IMR-90 (cell line): ENCODE measurements at regions not wholly inside any gene's neighbourhood (a gene's known extent, or its start where the extent isn't known, plus 50 kb on each side); places are given as distances from the start of the nearest gene placed in this dataset.

Experiments
- ATAC-seq: fragments of 200-7000 bp; cut with Tn5 transposase; 2 replicates; pipeline ENCODE4 v1.9.1; 2020; ENCODE audit warnings: low read depth, mild to moderate bottlenecking, moderate library complexity
- BruUV-seq: library from RNA; stranded (reverse); fragments of 400-500 nt; replicated peaks from 2 replicates; lab custom pipeline; 2021; lab: Mats Ljungman, UMichigan
- CTCF ChIA-PET: fragments of 300-600 bp; formaldehyde crosslinking; extraction: SDS; loops from one replicate; lab custom pipeline; 2021; ENCODE audit warnings: antibody characterized with exemption; lab: Yijun Ruan, JAX
- POLR2A ChIA-PET: fragments of 300-600 bp; sonication (Branson Sonifier 250); formaldehyde crosslinking; loops from one replicate; lab custom pipeline; 2022; ENCODE audit warnings: antibody characterized with exemption; ENCODE audit not compliant: unreplicated experiment; lab: Charles Lee
- DNase-seq: peaks from one replicate; pipeline ENCODE4 v3.0.0; 2013
- H2AFZ ChIP-seq: replicated peaks from 2 replicates; pipeline ENCODE3; 2013; ENCODE audit warnings: low read length, mild to moderate bottlenecking; ENCODE audit not compliant: poor library complexity
- H2AK5ac ChIP-seq: 2 replicates; pipeline ENCODE4 v1.6.1; 2013; ENCODE audit warnings: low read depth, low read length, inconsistent platforms
- H2AK9ac ChIP-seq: replicated peaks from 2 replicates; pipeline ENCODE3; 2013; ENCODE audit warnings: mild to moderate bottlenecking, low read depth, low read length, moderate library complexity; ENCODE audit not compliant: poor library complexity
- H2BK120ac ChIP-seq: 2 replicates; pipeline ENCODE4 v1.6.1; 2013; ENCODE audit warnings: low read depth, low read length, inconsistent platforms
- H2BK15ac ChIP-seq: 3 replicates; pipeline ENCODE4 v1.6.1; 2013; ENCODE audit warnings: low read depth, low read length, inconsistent platforms
- H2BK20ac ChIP-seq: 2 replicates; pipeline ENCODE4 v1.6.1; 2013; ENCODE audit warnings: low read depth, mild to moderate bottlenecking, inconsistent platforms, low read length, moderate library complexity
- H2BK5ac ChIP-seq: 2 replicates; pipeline ENCODE4 v1.6.1; 2013; ENCODE audit warnings: mild to moderate bottlenecking, low read depth, low read length, inconsistent platforms; ENCODE audit not compliant: poor library complexity, severe bottlenecking
- H3K14ac ChIP-seq: replicated peaks from 2 replicates; pipeline ENCODE4 v1.6.1; 2013; ENCODE audit warnings: low read depth, low read length, inconsistent platforms
- H3K18ac ChIP-seq: 2 replicates; pipeline ENCODE4 v1.6.1; 2013; ENCODE audit warnings: low read depth, low read length, control low read depth
- H3K23ac ChIP-seq: 2 replicates; pipeline ENCODE4 v1.6.1; 2013; ENCODE audit warnings: low read depth, low read length, inconsistent platforms
- H3K27ac ChIP-seq: 2 replicates; pipeline ENCODE4 v1.5.1; 2013; ENCODE audit warnings: mild to moderate bottlenecking, control low read depth, low read length; ENCODE audit not compliant: insufficient read depth
- H3K27me3 ChIP-seq: 2 replicates; pipeline ENCODE4 v1.6.1; 2013; ENCODE audit warnings: low read length; ENCODE audit not compliant: control insufficient read depth, insufficient read depth
- H3K36me3 ChIP-seq: 2 replicates; pipeline ENCODE4 v1.6.1; 2013; ENCODE audit warnings: low read length, mixed read lengths; ENCODE audit not compliant: control insufficient read depth, insufficient read depth
- H3K4ac ChIP-seq: 2 replicates; pipeline ENCODE4 v1.6.1; 2013; ENCODE audit warnings: low read depth, low read length, inconsistent platforms
- H3K4me1 ChIP-seq: 2 replicates; pipeline ENCODE4 v1.6.1; 2013; ENCODE audit warnings: low read length, mixed read lengths; ENCODE audit not compliant: control insufficient read depth, insufficient read depth
- H3K4me2 ChIP-seq: 2 replicates; pipeline ENCODE4 v1.6.1; 2013; ENCODE audit warnings: low read depth, mild to moderate bottlenecking, control low read depth, low read length, moderate library complexity
- H3K4me3 ChIP-seq: 2 replicates; pipeline ENCODE4 v1.5.1; 2013; ENCODE audit warnings: low read depth, mild to moderate bottlenecking, control low read depth, low read length, moderate library complexity; ENCODE audit not compliant: insufficient read depth
- H3K56ac ChIP-seq: 2 replicates; pipeline ENCODE4 v1.6.1; 2013; ENCODE audit warnings: low read length, inconsistent platforms; ENCODE audit not compliant: insufficient read depth; ENCODE audit errors: extremely low read depth
- H3K79me1 ChIP-seq, 2 experiments: 2 replicates each; pipeline ENCODE4 v1.6.1; 2013; ENCODE audit warnings: low read length in 2 of 2, inconsistent platforms in 1 of 2, low read depth in 1 of 2
- H3K9ac ChIP-seq: 2 replicates; pipeline ENCODE4 v1.6.1; 2013; ENCODE audit warnings: low read depth, low read length, control low read depth
- H3K9me1 ChIP-seq: 2 replicates; pipeline ENCODE4 v1.6.1; 2013; ENCODE audit warnings: low read length, inconsistent platforms; ENCODE audit not compliant: insufficient read depth
- H3K9me3 ChIP-seq: 2 replicates; pipeline ENCODE4 v1.6.1; 2013; ENCODE audit warnings: low read length; ENCODE audit not compliant: control insufficient read depth, insufficient read depth
- H4K20me1 ChIP-seq: 2 replicates; pipeline ENCODE4 v1.6.1; 2013; ENCODE audit warnings: low read length, inconsistent platforms; ENCODE audit not compliant: insufficient read depth
- H4K5ac ChIP-seq: 2 replicates; pipeline ENCODE4 v1.6.1; 2013; ENCODE audit warnings: mild to moderate bottlenecking, low read depth, low read length, control low read depth
- H4K8ac ChIP-seq, 2 experiments: 2 replicates each; pipeline ENCODE4 v1.6.1; 2013; ENCODE audit warnings: low read depth in 2 of 2, low read length in 2 of 2, control low read depth in 1 of 2, inconsistent platforms in 1 of 2
- H4K91ac ChIP-seq: 2 replicates; pipeline ENCODE4 v1.6.1; 2013; ENCODE audit warnings: low read depth, low read length, inconsistent platforms; ENCODE audit not compliant: insufficient read depth
- BHLHE40 ChIP-seq: fragments of 150-350 bp; IDR thresholded peaks from 2 replicates; pipeline ENCODE4 v1.6.1; 2016; ENCODE audit warnings: mild to moderate bottlenecking, low read depth, low read length
- CEBPB ChIP-seq: IDR thresholded peaks from 2 replicates; pipeline ENCODE4 v1.6.1; 2012; ENCODE audit warnings: low read depth, low read length, improper control_type of control experiment
- CHD1 ChIP-seq: IDR thresholded peaks from 2 replicates; pipeline ENCODE4 v1.6.1; 2012; ENCODE audit warnings: low read depth, low read length, improper control_type of control experiment
- FOS ChIP-seq: fragments of 150-350 bp; IDR thresholded peaks from 2 replicates; pipeline ENCODE4 v1.6.1; 2016; ENCODE audit warnings: low read depth, low read length
- MAFK ChIP-seq: IDR thresholded peaks from 2 replicates; pipeline ENCODE4 v1.6.1; 2012; ENCODE audit warnings: low read depth, low read length, improper control_type of control experiment
- MAZ ChIP-seq: IDR thresholded peaks from 2 replicates; pipeline ENCODE4 v1.6.1; 2012; ENCODE audit warnings: low read depth, mild to moderate bottlenecking, low read length, improper control_type of control experiment, moderate library complexity, borderline replicate concordance
- MXI1 ChIP-seq: IDR thresholded peaks from 2 replicates; pipeline ENCODE4 v1.6.1; 2012; ENCODE audit warnings: low read depth, mild to moderate bottlenecking, low read length, moderate library complexity, borderline replicate concordance
- NFE2L2 ChIP-seq: fragments of 150-350 bp; IDR thresholded peaks from 2 replicates; pipeline ENCODE4 v1.6.1; 2016; ENCODE audit warnings: low read depth, mild to moderate bottlenecking, low read length
- POLR2A ChIP-seq: IDR thresholded peaks from 2 replicates; pipeline ENCODE4 v1.6.1; 2012; ENCODE audit warnings: mild to moderate bottlenecking, low read depth, low read length
- RAD21 ChIP-seq: IDR thresholded peaks from 2 replicates; pipeline ENCODE4 v1.6.1; 2012; ENCODE audit warnings: low read length, improper control_type of control experiment
- RCOR1 ChIP-seq: IDR thresholded peaks from 2 replicates; pipeline ENCODE4 v1.6.1; 2012; ENCODE audit warnings: mild to moderate bottlenecking, low read length, improper control_type of control experiment; ENCODE audit not compliant: insufficient replicate concordance
- SMC3 ChIP-seq: fragments of 150-350 bp; IDR thresholded peaks from 2 replicates; pipeline ENCODE4 v1.6.1; 2016; ENCODE audit warnings: low read depth, mild to moderate bottlenecking, antibody characterized with exemption, low read length, moderate library complexity
- WGBS, 2 experiments: methylation state at CpG; one replicate each; pipeline versions ENCODE4 v1.1.5 to v1.1.7; 2013; ENCODE audit warnings: missing lambda C conversion rate in 2 of 2; ENCODE audit not compliant: insufficient read length in 1 of 2; ENCODE audit errors: extremely low coverage in 2 of 2; 5-methylcytosine and 5-hydroxymethylcytosine counted together
- dilution Hi-C: fragments of 300-500 bp; cut with HindIII; formaldehyde crosslinking; loops from one replicate; pipeline ENCODE4 v1.14.3; 2018; ENCODE audit warnings: low sequenced_read_pairs; ENCODE audit not compliant: unreplicated experiment
- in situ Hi-C: fragments of 300-500 bp; cut with MboI; formaldehyde crosslinking; loops from 3 replicates; pipeline ENCODE4 v1.14.3; 2019; ENCODE audit warnings: low sequenced_read_pairs, inconsistent platforms, mixed read lengths
- intact Hi-C: fragments of 100-400 bp; cut with micrococcal nuclease; formaldehyde crosslinking; loops from 2 replicates; pipeline ENCODE4 v1.10.0; 2022
- TF ChIP-seq, protein P1 (sequence below): conservative IDR thresholded peaks from 2 replicates; pipeline ENCODE4 v1.5.1; 2012; ENCODE audit warnings: mild to moderate bottlenecking, low read depth, low read length, improper control_type of control experiment
- TF ChIP-seq, protein P2 (sequence below): fragments of 150-350 bp; IDR thresholded peaks from 2 replicates; pipeline ENCODE4 v1.6.1; 2017; ENCODE audit warnings: mild to moderate bottlenecking, antibody characterized with exemption, low read length, low read depth

DNA sequence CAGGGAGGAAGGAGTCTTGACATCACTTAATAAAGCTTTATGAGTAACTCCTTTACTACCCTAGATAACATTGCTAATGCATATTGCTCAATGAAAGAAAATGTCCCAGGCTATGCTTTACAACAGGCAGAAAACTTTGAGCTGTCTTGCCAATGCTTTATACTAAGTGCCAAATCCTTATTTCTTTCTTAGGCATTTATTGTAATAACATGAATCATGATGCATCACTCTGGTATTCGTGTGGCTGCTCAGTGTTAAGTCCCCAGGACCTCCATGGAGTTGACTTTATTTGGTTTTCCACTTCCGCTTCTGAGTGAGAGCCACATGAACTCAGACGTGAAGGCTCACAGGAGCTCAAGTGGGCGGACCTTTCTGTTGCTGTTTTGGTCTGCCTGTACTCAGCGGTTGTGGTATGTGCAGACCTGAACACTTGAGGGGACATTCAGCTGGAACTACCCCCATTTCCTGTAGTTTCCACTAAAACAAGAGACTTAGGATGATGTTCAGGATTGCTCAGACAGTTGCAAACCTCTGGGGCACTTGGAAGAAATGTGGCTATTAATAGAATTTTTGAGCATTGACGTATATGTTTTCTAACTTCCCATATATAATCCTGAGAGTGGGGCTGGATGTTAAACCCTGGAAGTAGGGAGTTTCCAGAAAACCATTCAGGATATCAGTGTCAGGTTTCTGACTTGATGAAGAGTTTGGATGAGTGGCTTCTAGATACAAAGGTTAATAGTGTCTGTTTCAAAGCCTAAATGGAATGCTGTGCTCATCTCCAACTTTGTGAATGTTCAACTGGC is 258.6 kb downstream of the MSRB3 start:
- in situ Hi-C loops = no loop called here
- peaks cover 25% of the 10 kb centered on the region for H3K9me1 ChIP-seq
- peak overlapping the region; percentile 96 for H3K4ac ChIP-seq
- peak overlapping the region; percentile 99 for H2AK5ac ChIP-seq
- H3K4me1 ChIP-seq = peaks cover 39% of the 10 kb centered on the region
- H2BK20ac ChIP-seq = peak overlapping the region; percentile 99
- no peaks in the 10 kb centered on the region for H3K36me3 ChIP-seq
- H3K4me2 ChIP-seq = peak overlapping the region; percentile 43
- peak overlapping the region; percentile 76 for H3K27ac ChIP-seq
- peak overlapping the region; percentile 95 for H3K56ac ChIP-seq
- peak overlapping the region; percentile 18 for H2AFZ ChIP-seq
- no peaks in the 10 kb centered on the region for H4K20me1 ChIP-seq
- DNase-seq (peak; percentile 100), ATAC-seq (peak; percentile 91)
- H2BK15ac ChIP-seq = peak overlapping the region; percentile 94
- WGBS, 2 experiments = no CpG with 5 or more reads among the region's 6 CpGs
- ChIA-PET CTCF (interaction anchor here (0.9 to 1.4 kb wide), 2 partner anchors 11 to 20 kb away, joined by 7 read pairs; no protein-coding TSS in a partner anchor), POLR2A (interaction anchor here (1.0 kb wide), 1 partner anchor 12 kb away, joined by 4 read pairs; no protein-coding TSS in a partner anchor)
- peaks cover 0 to 22% of the 10 kb centered on the region in 2 experiments; a peak in 2 of 4 replicates for H3K79me1 ChIP-seq
- intact Hi-C loops = loop anchor here (1.0 to 5.0 kb wide), 3 partner anchors 30 to 210 kb away; no protein-coding TSS in a partner anchor
- peak overlapping the region; percentile 97 for H3K18ac ChIP-seq
- H3K9me3 ChIP-seq = peaks cover 11% of the 10 kb centered on the region
- BruUV-seq = no TSS peak
- dilution Hi-C loops = no loop called here
- H2BK120ac ChIP-seq = peak overlapping the region; percentile 99
- no peak overlapping the region for H3K4me3 ChIP-seq
- H3K14ac ChIP-seq = peak overlapping the region; percentile 99
- H3K9ac ChIP-seq = peak overlapping the region; percentile 59; the same call in 1 of the 2 replicates
- peak overlapping the region; percentile 99 for H3K23ac ChIP-seq
- peak overlapping the region; percentile 100 for H2BK5ac ChIP-seq
- H2AK9ac ChIP-seq = peak overlapping the region; percentile 46
- no peaks in the 10 kb centered on the region for H3K27me3 ChIP-seq
- peak overlapping the region; percentile 91 to 97 for H4K8ac ChIP-seq
- H4K91ac ChIP-seq = peak overlapping the region; percentile 94
- H4K5ac ChIP-seq = peak overlapping the region; percentile 93
- TF ChIP-seq CHD1 = peak; percentile 54; the same call in 1 of the 2 replicates
- peak; percentile 38; the same call in 1 of the 2 replicates for TF ChIP-seq RAD21
- TF ChIP-seq SMC3 = no peak
- TF ChIP-seq, protein P1, sequence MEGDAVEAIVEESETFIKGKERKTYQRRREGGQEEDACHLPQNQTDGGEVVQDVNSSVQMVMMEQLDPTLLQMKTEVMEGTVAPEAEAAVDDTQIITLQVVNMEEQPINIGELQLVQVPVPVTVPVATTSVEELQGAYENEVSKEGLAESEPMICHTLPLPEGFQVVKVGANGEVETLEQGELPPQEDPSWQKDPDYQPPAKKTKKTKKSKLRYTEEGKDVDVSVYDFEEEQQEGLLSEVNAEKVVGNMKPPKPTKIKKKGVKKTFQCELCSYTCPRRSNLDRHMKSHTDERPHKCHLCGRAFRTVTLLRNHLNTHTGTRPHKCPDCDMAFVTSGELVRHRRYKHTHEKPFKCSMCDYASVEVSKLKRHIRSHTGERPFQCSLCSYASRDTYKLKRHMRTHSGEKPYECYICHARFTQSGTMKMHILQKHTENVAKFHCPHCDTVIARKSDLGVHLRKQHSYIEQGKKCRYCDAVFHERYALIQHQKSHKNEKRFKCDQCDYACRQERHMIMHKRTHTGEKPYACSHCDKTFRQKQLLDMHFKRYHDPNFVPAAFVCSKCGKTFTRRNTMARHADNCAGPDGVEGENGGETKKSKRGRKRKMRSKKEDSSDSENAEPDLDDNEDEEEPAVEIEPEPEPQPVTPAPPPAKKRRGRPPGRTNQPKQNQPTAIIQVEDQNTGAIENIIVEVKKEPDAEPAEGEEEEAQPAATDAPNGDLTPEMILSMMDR = no peak
- peak; percentile 99 for TF ChIP-seq CEBPB
- no peak for TF ChIP-seq MXI1
- no peak for TF ChIP-seq RCOR1
- peak; percentile 89 for TF ChIP-seq FOS
- TF ChIP-seq, protein P2, sequence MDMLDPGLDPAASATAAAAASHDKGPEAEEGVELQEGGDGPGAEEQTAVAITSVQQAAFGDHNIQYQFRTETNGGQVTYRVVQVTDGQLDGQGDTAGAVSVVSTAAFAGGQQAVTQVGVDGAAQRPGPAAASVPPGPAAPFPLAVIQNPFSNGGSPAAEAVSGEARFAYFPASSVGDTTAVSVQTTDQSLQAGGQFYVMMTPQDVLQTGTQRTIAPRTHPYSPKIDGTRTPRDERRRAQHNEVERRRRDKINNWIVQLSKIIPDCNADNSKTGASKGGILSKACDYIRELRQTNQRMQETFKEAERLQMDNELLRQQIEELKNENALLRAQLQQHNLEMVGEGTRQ = no peak
- TF ChIP-seq NFE2L2 = no peak
- TF ChIP-seq POLR2A = no peak; the same call in none of the 2 replicates
- peak; percentile 37; the same call in 1 of the 2 replicates for TF ChIP-seq BHLHE40
- 0 out of 2 replicates have a peak, but pooled peaks have one; percentile 22 for TF ChIP-seq MAFK
- 0 out of 2 replicates have a peak, but pooled peaks have one; percentile 10 for TF ChIP-seq MAZ
